WTC11 (cell line): ENCODE measurements at regions not wholly inside any gene's neighbourhood (a gene's known extent, or its start where the extent isn't known, plus 50 kb on each side); places are given as distances from the start of the nearest gene placed in this dataset.

ENCODE experiments used
- ATAC-seq: fragments of 200-7000 bp; cut with Tn5 transposase; 2 replicates; pipeline ENCODE4 v1.10.0; 2021; ENCODE audit warnings: mild to moderate bottlenecking, moderate library complexity
- CTCF ChIA-PET: fragments of 300-600 bp; sonication (Branson Sonifier 250); formaldehyde crosslinking; loops from one replicate; lab custom pipeline; 2021; ENCODE audit warnings: antibody characterized with exemption; lab: Charles Lee
- POLR2A ChIA-PET: fragments of 350-600 bp; sonication (Branson Sonifier 250); formaldehyde crosslinking; loops from one replicate; lab custom pipeline; 2021; ENCODE audit warnings: antibody characterized with exemption; lab: Charles Lee
- DNase-seq: peaks from one replicate; pipeline ENCODE4 v3.0.0; 2021; ENCODE audit warnings: low spot score
- H3K27ac Mint-ChIP-seq: 2 replicates; pipeline ENCODE4 v1.8.0; 2021; ENCODE audit warnings: mixed read lengths
- H3K27me3 Mint-ChIP-seq: 2 replicates; pipeline ENCODE4 v1.8.0; 2021; ENCODE audit warnings: low read depth, mild to moderate bottlenecking, moderate library complexity, mixed read lengths
- H3K36me3 Mint-ChIP-seq: 2 replicates; pipeline ENCODE4 v1.8.0; 2021; ENCODE audit warnings: mixed read lengths
- H3K4me1 Mint-ChIP-seq: 2 replicates; pipeline ENCODE4 v1.8.0; 2022; ENCODE audit warnings: mixed read lengths
- H3K4me3 Mint-ChIP-seq: 2 replicates; pipeline ENCODE4 v1.8.0; 2021; ENCODE audit warnings: mild to moderate bottlenecking, moderate library complexity, mixed read lengths
- H3K9me3 Mint-ChIP-seq: 2 replicates; pipeline ENCODE4 v1.8.0; 2021; ENCODE audit warnings: mixed read lengths
- CBFB ChIP-seq: sonication (generic); formaldehyde crosslinking; IDR thresholded peaks from 2 replicates; pipeline ENCODE4 v1.8.1; 2022; ENCODE audit warnings: mild to moderate bottlenecking, low read depth, missing genetic modification reagents
- EMX1 ChIP-seq: fragments of 250-450 bp; sonication (Bioruptor Pico); IDR thresholded peaks from 2 replicates; pipeline ENCODE4 v1.8.0; 2021; ENCODE audit warnings: mild to moderate bottlenecking
- ESRRA ChIP-seq: sonication (generic); formaldehyde crosslinking; IDR thresholded peaks from 2 replicates; pipeline ENCODE4 v1.8.1; 2022; ENCODE audit warnings: mild to moderate bottlenecking, missing genetic modification reagents, borderline replicate concordance
- FOXK1 ChIP-seq: sonication (generic); formaldehyde crosslinking; IDR thresholded peaks from 2 replicates; pipeline ENCODE4 v1.8.0; 2022; ENCODE audit warnings: mild to moderate bottlenecking, moderate library complexity, missing genetic modification reagents
- FOXP1 ChIP-seq: sonication (generic); formaldehyde crosslinking; IDR thresholded peaks from 2 replicates; pipeline ENCODE4 v1.8.0; 2022; ENCODE audit warnings: missing genetic modification reagents, mild to moderate bottlenecking, moderate library complexity, borderline replicate concordance
- NR2C2 ChIP-seq: sonication (generic); formaldehyde crosslinking; IDR thresholded peaks from 2 replicates; pipeline ENCODE4 v1.8.0; 2022; ENCODE audit warnings: mild to moderate bottlenecking, missing genetic modification reagents
- NR3C1 ChIP-seq: sonication (generic); formaldehyde crosslinking; conservative IDR thresholded peaks from 2 replicates; pipeline ENCODE4 v1.8.1; 2023; ENCODE audit warnings: low read depth, mild to moderate bottlenecking, missing genetic modification reagents
- RELA ChIP-seq: sonication (generic); formaldehyde crosslinking; IDR thresholded peaks from 2 replicates; pipeline ENCODE4 v1.8.1; 2022; ENCODE audit warnings: missing genetic modification reagents, mild to moderate bottlenecking, borderline replicate concordance
- SMAD3 ChIP-seq: sonication (generic); formaldehyde crosslinking; IDR thresholded peaks from 2 replicates; pipeline ENCODE4 v1.8.0; 2022; ENCODE audit warnings: missing genetic modification reagents, mild to moderate bottlenecking, borderline replicate concordance
- SMAD4 ChIP-seq: sonication (generic); formaldehyde crosslinking; IDR thresholded peaks from 2 replicates; pipeline ENCODE4 v1.8.0; 2022; ENCODE audit warnings: mild to moderate bottlenecking, missing genetic modification reagents
- TCF7 ChIP-seq: sonication (generic); formaldehyde crosslinking; IDR thresholded peaks from 2 replicates; pipeline ENCODE4 v1.8.0; 2022; ENCODE audit warnings: mild to moderate bottlenecking, low read depth, missing genetic modification reagents, moderate library complexity
- ZNF138 ChIP-seq: sonication (generic); formaldehyde crosslinking; conservative IDR thresholded peaks from 2 replicates; pipeline ENCODE4 v1.8.1; 2022; ENCODE audit warnings: mild to moderate bottlenecking, moderate library complexity, missing genetic modification reagents
- TF ChIP-seq, protein P1 (sequence below): fragments of 250-450 bp; sonication (Bioruptor Pico); IDR thresholded peaks from 2 replicates; pipeline ENCODE4 v1.8.0; 2021; ENCODE audit warnings: mild to moderate bottlenecking
- TF ChIP-seq, protein P2 (sequence below): sonication (generic); formaldehyde crosslinking; IDR thresholded peaks from 2 replicates; pipeline ENCODE4 v1.8.1; 2023; ENCODE audit warnings: mild to moderate bottlenecking, missing genetic modification reagents
- TF ChIP-seq, protein P3 (sequence below): sonication (generic); formaldehyde crosslinking; IDR thresholded peaks from 2 replicates; pipeline ENCODE4 v1.8.0; 2022; ENCODE audit warnings: mild to moderate bottlenecking, missing genetic modification reagents
- TF ChIP-seq, protein P4 (sequence below): sonication (generic); formaldehyde crosslinking; IDR thresholded peaks from 2 replicates; pipeline ENCODE4 v1.8.0; 2022; ENCODE audit warnings: mild to moderate bottlenecking, missing genetic modification reagents
- TF ChIP-seq, protein P5 (sequence below): sonication (generic); formaldehyde crosslinking; IDR thresholded peaks from 2 replicates; pipeline ENCODE4 v1.8.1; 2022; ENCODE audit warnings: mild to moderate bottlenecking, missing genetic modification reagents, moderate library complexity, borderline replicate concordance
- TF ChIP-seq, protein P6 (sequence below): sonication (generic); formaldehyde crosslinking; conservative IDR thresholded peaks from 2 replicates; pipeline ENCODE4 v1.8.1; 2023; ENCODE audit warnings: mild to moderate bottlenecking, low read depth, missing genetic modification reagents, moderate library complexity
- TF ChIP-seq, protein P7 (sequence below): sonication (generic); formaldehyde crosslinking; IDR thresholded peaks from 2 replicates; pipeline ENCODE4 v1.8.1; 2022; ENCODE audit warnings: low read depth, mild to moderate bottlenecking, moderate library complexity, missing genetic modification reagents, borderline replicate concordance
- TF ChIP-seq, protein P8 (sequence below): sonication (generic); formaldehyde crosslinking; IDR thresholded peaks from 2 replicates; pipeline ENCODE4 v1.8.1; 2023; ENCODE audit warnings: mild to moderate bottlenecking, missing genetic modification reagents, moderate library complexity

DNA sequence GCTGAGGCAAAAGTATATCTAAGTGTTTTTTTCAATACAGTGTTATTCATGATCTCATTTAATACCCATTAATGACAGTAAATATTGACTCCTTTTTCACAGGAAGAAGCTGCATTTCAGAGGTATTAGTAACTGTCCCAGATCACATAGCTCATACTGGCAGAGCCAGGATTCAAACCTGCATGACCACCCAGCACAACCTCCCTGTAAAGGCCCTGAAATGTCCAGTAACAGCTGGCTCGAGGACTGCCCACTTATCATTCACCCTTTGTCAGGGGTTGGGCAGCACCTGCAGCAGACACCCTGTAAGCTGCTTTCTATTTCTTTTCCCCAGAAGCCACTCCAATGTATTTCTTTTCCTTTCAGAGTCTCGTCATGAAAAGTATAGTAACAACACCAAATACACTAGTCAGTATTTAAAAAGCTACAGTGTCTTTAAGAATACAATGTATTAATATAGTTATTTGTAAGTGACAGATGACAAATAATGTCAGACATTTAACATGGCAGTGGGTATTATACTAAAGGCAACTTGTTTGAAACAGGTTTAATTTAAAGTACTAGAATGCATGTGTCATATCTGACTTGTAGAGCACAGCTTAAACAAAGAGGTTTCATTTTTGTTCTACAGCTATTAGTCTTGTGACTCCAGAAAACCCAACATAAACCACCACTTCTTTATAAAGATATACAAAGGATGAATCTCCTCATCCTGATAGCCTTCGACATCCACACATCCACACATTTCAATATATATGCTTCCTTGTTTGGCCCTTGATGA is 841.6 kb upstream of the GJE1 start:
- Mint-ChIP-seq H3K4me1 (no peaks in the 10 kb centered on the region), H3K27ac (no peak overlapping the region), H3K27me3 (no peaks in the 10 kb centered on the region; the same call in 1 of the 2 replicates), H3K4me3 (no peak overlapping the region), H3K36me3 (peaks cover 31% of the 10 kb centered on the region), H3K9me3 (peaks cover 41% of the 10 kb centered on the region)
- ChIA-PET POLR2A (no interaction called here), CTCF (no interaction called here)
- ATAC-seq (no peak), DNase-seq (no peak)
- TF ChIP-seq FOXK1 (CRISPR knock-in tag) (no peak), ESRRA (no peak), TCF7 (no peak), ZNF138 (CRISPR knock-in tag) (no peak), RELA (CRISPR knock-in tag) (no peak), SMAD3 (CRISPR knock-in tag) (no peak), NR2C2 (CRISPR knock-in tag) (no peak), EMX1 (no peak), SMAD4 (CRISPR knock-in tag) (no peak)
- TF ChIP-seq, protein P1, sequence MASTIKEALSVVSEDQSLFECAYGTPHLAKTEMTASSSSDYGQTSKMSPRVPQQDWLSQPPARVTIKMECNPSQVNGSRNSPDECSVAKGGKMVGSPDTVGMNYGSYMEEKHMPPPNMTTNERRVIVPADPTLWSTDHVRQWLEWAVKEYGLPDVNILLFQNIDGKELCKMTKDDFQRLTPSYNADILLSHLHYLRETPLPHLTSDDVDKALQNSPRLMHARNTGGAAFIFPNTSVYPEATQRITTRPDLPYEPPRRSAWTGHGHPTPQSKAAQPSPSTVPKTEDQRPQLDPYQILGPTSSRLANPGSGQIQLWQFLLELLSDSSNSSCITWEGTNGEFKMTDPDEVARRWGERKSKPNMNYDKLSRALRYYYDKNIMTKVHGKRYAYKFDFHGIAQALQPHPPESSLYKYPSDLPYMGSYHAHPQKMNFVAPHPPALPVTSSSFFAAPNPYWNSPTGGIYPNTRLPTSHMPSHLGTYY (CRISPR knock-in tag), result no peak
- TF ChIP-seq, protein P2, sequence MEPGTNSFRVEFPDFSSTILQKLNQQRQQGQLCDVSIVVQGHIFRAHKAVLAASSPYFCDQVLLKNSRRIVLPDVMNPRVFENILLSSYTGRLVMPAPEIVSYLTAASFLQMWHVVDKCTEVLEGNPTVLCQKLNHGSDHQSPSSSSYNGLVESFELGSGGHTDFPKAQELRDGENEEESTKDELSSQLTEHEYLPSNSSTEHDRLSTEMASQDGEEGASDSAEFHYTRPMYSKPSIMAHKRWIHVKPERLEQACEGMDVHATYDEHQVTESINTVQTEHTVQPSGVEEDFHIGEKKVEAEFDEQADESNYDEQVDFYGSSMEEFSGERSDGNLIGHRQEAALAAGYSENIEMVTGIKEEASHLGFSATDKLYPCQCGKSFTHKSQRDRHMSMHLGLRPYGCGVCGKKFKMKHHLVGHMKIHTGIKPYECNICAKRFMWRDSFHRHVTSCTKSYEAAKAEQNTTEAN (CRISPR knock-in tag), result no peak
- TF ChIP-seq, protein P3, sequence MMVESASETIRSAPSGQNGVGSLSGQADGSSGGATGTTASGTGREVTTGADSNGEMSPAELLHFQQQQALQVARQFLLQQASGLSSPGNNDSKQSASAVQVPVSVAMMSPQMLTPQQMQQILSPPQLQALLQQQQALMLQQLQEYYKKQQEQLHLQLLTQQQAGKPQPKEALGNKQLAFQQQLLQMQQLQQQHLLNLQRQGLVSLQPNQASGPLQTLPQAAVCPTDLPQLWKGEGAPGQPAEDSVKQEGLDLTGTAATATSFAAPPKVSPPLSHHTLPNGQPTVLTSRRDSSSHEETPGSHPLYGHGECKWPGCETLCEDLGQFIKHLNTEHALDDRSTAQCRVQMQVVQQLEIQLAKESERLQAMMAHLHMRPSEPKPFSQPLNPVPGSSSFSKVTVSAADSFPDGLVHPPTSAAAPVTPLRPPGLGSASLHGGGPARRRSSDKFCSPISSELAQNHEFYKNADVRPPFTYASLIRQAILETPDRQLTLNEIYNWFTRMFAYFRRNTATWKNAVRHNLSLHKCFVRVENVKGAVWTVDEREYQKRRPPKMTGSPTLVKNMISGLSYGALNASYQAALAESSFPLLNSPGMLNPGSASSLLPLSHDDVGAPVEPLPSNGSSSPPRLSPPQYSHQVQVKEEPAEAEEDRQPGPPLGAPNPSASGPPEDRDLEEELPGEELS, result no peak
- TF ChIP-seq, protein P4, sequence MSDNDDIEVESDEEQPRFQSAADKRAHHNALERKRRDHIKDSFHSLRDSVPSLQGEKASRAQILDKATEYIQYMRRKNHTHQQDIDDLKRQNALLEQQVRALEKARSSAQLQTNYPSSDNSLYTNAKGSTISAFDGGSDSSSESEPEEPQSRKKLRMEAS (CRISPR knock-in tag), result no peak
- TF ChIP-seq, protein P5, sequence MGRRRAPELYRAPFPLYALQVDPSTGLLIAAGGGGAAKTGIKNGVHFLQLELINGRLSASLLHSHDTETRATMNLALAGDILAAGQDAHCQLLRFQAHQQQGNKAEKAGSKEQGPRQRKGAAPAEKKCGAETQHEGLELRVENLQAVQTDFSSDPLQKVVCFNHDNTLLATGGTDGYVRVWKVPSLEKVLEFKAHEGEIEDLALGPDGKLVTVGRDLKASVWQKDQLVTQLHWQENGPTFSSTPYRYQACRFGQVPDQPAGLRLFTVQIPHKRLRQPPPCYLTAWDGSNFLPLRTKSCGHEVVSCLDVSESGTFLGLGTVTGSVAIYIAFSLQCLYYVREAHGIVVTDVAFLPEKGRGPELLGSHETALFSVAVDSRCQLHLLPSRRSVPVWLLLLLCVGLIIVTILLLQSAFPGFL, result no peak

DNA sequence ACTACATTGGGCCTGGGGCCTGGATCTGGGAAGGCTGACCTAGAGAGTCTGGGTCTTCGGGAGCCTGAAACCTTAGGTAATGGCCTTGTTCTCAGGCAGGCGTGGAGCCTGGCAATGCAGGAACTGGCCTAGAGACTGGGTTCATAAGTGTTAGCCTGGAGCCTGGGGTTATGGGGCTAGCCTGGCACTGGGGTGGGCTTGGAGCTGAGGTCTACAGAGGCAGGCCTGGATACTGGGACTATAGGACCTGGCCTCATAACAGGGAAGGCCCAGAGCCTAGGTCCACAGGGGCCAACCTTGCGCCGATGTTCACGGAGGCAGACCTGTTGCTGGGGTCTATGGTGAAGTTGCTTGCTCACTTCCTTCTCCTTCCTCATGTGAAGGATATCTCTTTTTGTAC is 843.8 kb upstream of the GJE1 start:
- H3K9me3 Mint-ChIP-seq, result peaks cover 27% of the 10 kb centered on the region
- peaks cover 17% of the 10 kb centered on the region for H3K36me3 Mint-ChIP-seq
- POLR2A ChIA-PET, result no interaction called here
- no peaks in the 10 kb centered on the region; the same call in 1 of the 2 replicates for H3K27me3 Mint-ChIP-seq
- CTCF ChIA-PET, result no interaction called here
- ATAC-seq (no peak), DNase-seq (no peak)
- H3K27ac Mint-ChIP-seq, result no peak overlapping the region
- no peaks in the 10 kb centered on the region for H3K4me1 Mint-ChIP-seq
- no peak overlapping the region for H3K4me3 Mint-ChIP-seq
- TF ChIP-seq FOXP1 (no peak), NR3C1 (CRISPR knock-in tag) (no peak), EMX1 (no peak), CBFB (no peak), NR2C2 (CRISPR knock-in tag) (no peak)
- TF ChIP-seq, protein P6, sequence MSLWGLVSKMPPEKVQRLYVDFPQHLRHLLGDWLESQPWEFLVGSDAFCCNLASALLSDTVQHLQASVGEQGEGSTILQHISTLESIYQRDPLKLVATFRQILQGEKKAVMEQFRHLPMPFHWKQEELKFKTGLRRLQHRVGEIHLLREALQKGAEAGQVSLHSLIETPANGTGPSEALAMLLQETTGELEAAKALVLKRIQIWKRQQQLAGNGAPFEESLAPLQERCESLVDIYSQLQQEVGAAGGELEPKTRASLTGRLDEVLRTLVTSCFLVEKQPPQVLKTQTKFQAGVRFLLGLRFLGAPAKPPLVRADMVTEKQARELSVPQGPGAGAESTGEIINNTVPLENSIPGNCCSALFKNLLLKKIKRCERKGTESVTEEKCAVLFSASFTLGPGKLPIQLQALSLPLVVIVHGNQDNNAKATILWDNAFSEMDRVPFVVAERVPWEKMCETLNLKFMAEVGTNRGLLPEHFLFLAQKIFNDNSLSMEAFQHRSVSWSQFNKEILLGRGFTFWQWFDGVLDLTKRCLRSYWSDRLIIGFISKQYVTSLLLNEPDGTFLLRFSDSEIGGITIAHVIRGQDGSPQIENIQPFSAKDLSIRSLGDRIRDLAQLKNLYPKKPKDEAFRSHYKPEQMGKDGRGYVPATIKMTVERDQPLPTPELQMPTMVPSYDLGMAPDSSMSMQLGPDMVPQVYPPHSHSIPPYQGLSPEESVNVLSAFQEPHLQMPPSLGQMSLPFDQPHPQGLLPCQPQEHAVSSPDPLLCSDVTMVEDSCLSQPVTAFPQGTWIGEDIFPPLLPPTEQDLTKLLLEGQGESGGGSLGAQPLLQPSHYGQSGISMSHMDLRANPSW, result no peak
- TF ChIP-seq, protein P3, result no peak
- TF ChIP-seq, protein P7, sequence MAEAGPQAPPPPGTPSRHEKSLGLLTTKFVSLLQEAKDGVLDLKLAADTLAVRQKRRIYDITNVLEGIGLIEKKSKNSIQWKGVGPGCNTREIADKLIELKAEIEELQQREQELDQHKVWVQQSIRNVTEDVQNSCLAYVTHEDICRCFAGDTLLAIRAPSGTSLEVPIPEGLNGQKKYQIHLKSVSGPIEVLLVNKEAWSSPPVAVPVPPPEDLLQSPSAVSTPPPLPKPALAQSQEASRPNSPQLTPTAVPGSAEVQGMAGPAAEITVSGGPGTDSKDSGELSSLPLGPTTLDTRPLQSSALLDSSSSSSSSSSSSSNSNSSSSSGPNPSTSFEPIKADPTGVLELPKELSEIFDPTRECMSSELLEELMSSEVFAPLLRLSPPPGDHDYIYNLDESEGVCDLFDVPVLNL (CRISPR knock-in tag), result no peak
- TF ChIP-seq, protein P8, sequence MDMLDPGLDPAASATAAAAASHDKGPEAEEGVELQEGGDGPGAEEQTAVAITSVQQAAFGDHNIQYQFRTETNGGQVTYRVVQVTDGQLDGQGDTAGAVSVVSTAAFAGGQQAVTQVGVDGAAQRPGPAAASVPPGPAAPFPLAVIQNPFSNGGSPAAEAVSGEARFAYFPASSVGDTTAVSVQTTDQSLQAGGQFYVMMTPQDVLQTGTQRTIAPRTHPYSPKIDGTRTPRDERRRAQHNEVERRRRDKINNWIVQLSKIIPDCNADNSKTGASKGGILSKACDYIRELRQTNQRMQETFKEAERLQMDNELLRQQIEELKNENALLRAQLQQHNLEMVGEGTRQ (CRISPR knock-in tag), result no peak
